MG63 (cell line): ENCODE measurements at regions not wholly inside any gene's neighbourhood (a gene's known extent, or its start where the extent isn't known, plus 50 kb on each side); places are given as distances from the start of the nearest gene placed in this dataset.
"Not testable (repeated sequence)": the region's sequence is repeated elsewhere in the genome, so short reads cannot be mapped to it uniquely, and the experiment has no call there.

Source experiments
- DNase-seq: peaks from one replicate; pipeline ENCODE4 v3.0.0-alpha.2; 2020
- H3K27me3 ChIP-seq: fragments of 250-450 bp; sonication (Bioruptor Pico); 2 replicates; pipeline ENCODE4 v1.5.1; 2020; ENCODE audit warnings: mild to moderate bottlenecking, moderate library complexity
- H3K36me3 ChIP-seq: fragments of 250-450 bp; sonication (Bioruptor Pico); 2 replicates; pipeline ENCODE4 v1.5.1; 2020; ENCODE audit warnings: mild to moderate bottlenecking, moderate library complexity
- H3K4me3 ChIP-seq: fragments of 250-450 bp; sonication (Bioruptor Pico); 2 replicates; pipeline ENCODE4 v1.5.1; 2020; ENCODE audit warnings: mild to moderate bottlenecking, moderate library complexity
- H3K9me3 ChIP-seq: fragments of 250-450 bp; sonication (Bioruptor Pico); 2 replicates; pipeline ENCODE4 v1.5.1; 2020; ENCODE audit warnings: mild to moderate bottlenecking, moderate library complexity

- H3K27me3 ChIP-seq = peaks cover 3% of the 10 kb centered on the region
- H3K4me3 ChIP-seq = peak overlapping the region; percentile 36
- peak; percentile 90 for DNase-seq
- no peaks in the 10 kb centered on the region for H3K9me3 ChIP-seq
- H3K36me3 ChIP-seq = no peaks in the 10 kb centered on the region
Observed at GRCh38 chr6:27582928-27583725, 110.2 kb upstream of the ZNF184 start.

- H3K4me3 ChIP-seq = no peak overlapping the region
- DNase-seq = no peak
- no peaks in the 10 kb centered on the region for H3K36me3 ChIP-seq
- no peaks in the 10 kb centered on the region for H3K9me3 ChIP-seq
- peaks cover 3% of the 10 kb centered on the region for H3K27me3 ChIP-seq
Observed at GRCh38 chr6:27579973-27580372, 107.1 kb upstream of the ZNF184 start.

- Histone ChIP-seq H3K36me3 (no peaks in the 10 kb centered on the region), H3K9me3 (no peaks in the 10 kb centered on the region), H3K4me3 (no peak overlapping the region), H3K27me3 (peaks cover 3% of the 10 kb centered on the region)
- no peak for DNase-seq
Observed at GRCh38 chr6:27577922-27578321, 105.0 kb upstream of the ZNF184 start.

GRCh38 chr6:27575594-27576361, 102.9 kb upstream of the ZNF184 start:
- H3K36me3 ChIP-seq = no peaks in the 10 kb centered on the region
- DNase-seq = peak; percentile 83
- H3K9me3 ChIP-seq = no peaks in the 10 kb centered on the region
- peak overlapping the region; percentile 44 for H3K4me3 ChIP-seq
- H3K27me3 ChIP-seq = peaks cover 10% of the 10 kb centered on the region

GRCh38 chr6:27568226-27568897, 95.5 kb upstream of the ZNF184 start:
- Histone ChIP-seq H3K4me3 (no peak overlapping the region), H3K36me3 (no peaks in the 10 kb centered on the region), H3K27me3 (peaks cover 47% of the 10 kb centered on the region), H3K9me3 (no peaks in the 10 kb centered on the region)
- no peak for DNase-seq

GRCh38 chr6:27565839-27566779, 93.2 kb upstream of the ZNF184 start:
- Histone ChIP-seq H3K4me3 (no peak overlapping the region), H3K36me3 (no peaks in the 10 kb centered on the region), H3K27me3 (peaks cover 53% of the 10 kb centered on the region), H3K9me3 (no peaks in the 10 kb centered on the region)
- no peak for DNase-seq

GRCh38 chr6:27562027-27562410, 89.1 kb upstream of the ZNF184 start:
- H3K36me3 ChIP-seq = no peaks in the 10 kb centered on the region
- no peaks in the 10 kb centered on the region for H3K9me3 ChIP-seq
- H3K4me3 ChIP-seq = peak overlapping the region; percentile 32
- peaks cover 57% of the 10 kb centered on the region for H3K27me3 ChIP-seq
- DNase-seq = peak; percentile 54

GRCh38 chr6:27558028-27558724, 85.3 kb upstream of the ZNF184 start:
- H3K27me3 ChIP-seq = peaks cover 30% of the 10 kb centered on the region
- H3K4me3 ChIP-seq = no peak overlapping the region
- DNase-seq = no peak

GRCh38 chr6:27556406-27556805, 83.5 kb upstream of the ZNF184 start:
- H3K9me3 ChIP-seq = no peaks in the 10 kb centered on the region
- no peak overlapping the region for H3K4me3 ChIP-seq
- no peaks in the 10 kb centered on the region for H3K36me3 ChIP-seq
- H3K27me3 ChIP-seq = peaks cover 23% of the 10 kb centered on the region
- no peak for DNase-seq

More at GRCh38 chr6:27558028-27558724, 85.3 kb upstream of the ZNF184 start:
- Histone ChIP-seq H3K9me3 (no peaks in the 10 kb centered on the region), H3K36me3 (no peaks in the 10 kb centered on the region)

- no peaks in the 10 kb centered on the region for H3K9me3 ChIP-seq
- H3K36me3 ChIP-seq = no peaks in the 10 kb centered on the region
- DNase-seq = peak; percentile 89
- peak overlapping the region; percentile 47 for H3K4me3 ChIP-seq
- peaks cover 11% of the 10 kb centered on the region for H3K27me3 ChIP-seq
Observed at GRCh38 chr6:27553123-27553904, 80.4 kb upstream of the ZNF184 start.

GRCh38 chr6:27551607-27552006, 78.7 kb upstream of the ZNF184 start:
- H3K4me3 ChIP-seq = peak overlapping the region; percentile 47
- DNase-seq = no peak
- no peaks in the 10 kb centered on the region for H3K9me3 ChIP-seq
- no peaks in the 10 kb centered on the region for H3K27me3 ChIP-seq
- H3K36me3 ChIP-seq = no peaks in the 10 kb centered on the region

- no peak overlapping the region for H3K4me3 ChIP-seq
- no peak for DNase-seq
- H3K9me3 ChIP-seq = no peaks in the 10 kb centered on the region
- no peaks in the 10 kb centered on the region for H3K27me3 ChIP-seq
- no peaks in the 10 kb centered on the region for H3K36me3 ChIP-seq
Observed at GRCh38 chr6:27550692-27551091, 77.8 kb upstream of the ZNF184 start.

GRCh38 chr6:27549241-27549598, 76.3 kb upstream of the ZNF184 start:
- H3K36me3 ChIP-seq, H3K27me3 ChIP-seq, DNase-seq, H3K9me3 ChIP-seq: not testable (repeated sequence)
- peak overlapping the region; percentile 59 for H3K4me3 ChIP-seq

- H3K27me3 ChIP-seq = no peaks in the 10 kb centered on the region
- H3K36me3 ChIP-seq = no peaks in the 10 kb centered on the region
- peaks cover under 1% of the 10 kb centered on the region for H3K9me3 ChIP-seq
- H3K4me3 ChIP-seq = peak overlapping the region; percentile 59
- DNase-seq = peak; percentile 85
Observed at GRCh38 chr6:27547157-27548075, 74.5 kb upstream of the ZNF184 start.
